RWPE1 (cell line): ENCODE measurements at regions not wholly inside any gene's neighbourhood (a gene's known extent, or its start where the extent isn't known, plus 50 kb on each side); places are given as distances from the start of the nearest gene placed in this dataset.
A peak's percentile ranks its signal among the peaks of the same experiment; 100 is the strongest.

Experiments used
- CTCF ChIA-PET: fragments of 350-600 bp; sonication (Branson Sonifier 250); formaldehyde crosslinking; extraction: SDS; loops from one replicate; lab custom pipeline; 2021; lab: Yijun Ruan, JAX
- POLR2A ChIA-PET: fragments of 400-600 bp; formaldehyde crosslinking; extraction: SDS; loops from one replicate; lab custom pipeline; 2020; ENCODE audit warnings: antibody characterized with exemption; ENCODE audit not compliant: low non-redundant PET; lab: Yijun Ruan, JAX
- DNase-seq: peaks from one replicate; pipeline ENCODE4 v3.0.0; 2012; ENCODE audit warnings: low spot score
- H3K27ac ChIP-seq: fragments of 450-650 bp; 2 replicates; pipeline ENCODE4 v1.5.1; 2017
- TF ChIP-seq, protein P1 (sequence below): fragments of 450-650 bp; conservative IDR thresholded peaks from 2 replicates; pipeline ENCODE4 v1.5.1; 2017; ENCODE audit warnings: low read depth, mild to moderate bottlenecking

- CTCF ChIA-PET, result interaction anchor here (0.6 kb wide), 1 partner anchor 170 kb away, joined by 4 read pairs; no protein-coding TSS in a partner anchor
- TF ChIP-seq, protein P1, sequence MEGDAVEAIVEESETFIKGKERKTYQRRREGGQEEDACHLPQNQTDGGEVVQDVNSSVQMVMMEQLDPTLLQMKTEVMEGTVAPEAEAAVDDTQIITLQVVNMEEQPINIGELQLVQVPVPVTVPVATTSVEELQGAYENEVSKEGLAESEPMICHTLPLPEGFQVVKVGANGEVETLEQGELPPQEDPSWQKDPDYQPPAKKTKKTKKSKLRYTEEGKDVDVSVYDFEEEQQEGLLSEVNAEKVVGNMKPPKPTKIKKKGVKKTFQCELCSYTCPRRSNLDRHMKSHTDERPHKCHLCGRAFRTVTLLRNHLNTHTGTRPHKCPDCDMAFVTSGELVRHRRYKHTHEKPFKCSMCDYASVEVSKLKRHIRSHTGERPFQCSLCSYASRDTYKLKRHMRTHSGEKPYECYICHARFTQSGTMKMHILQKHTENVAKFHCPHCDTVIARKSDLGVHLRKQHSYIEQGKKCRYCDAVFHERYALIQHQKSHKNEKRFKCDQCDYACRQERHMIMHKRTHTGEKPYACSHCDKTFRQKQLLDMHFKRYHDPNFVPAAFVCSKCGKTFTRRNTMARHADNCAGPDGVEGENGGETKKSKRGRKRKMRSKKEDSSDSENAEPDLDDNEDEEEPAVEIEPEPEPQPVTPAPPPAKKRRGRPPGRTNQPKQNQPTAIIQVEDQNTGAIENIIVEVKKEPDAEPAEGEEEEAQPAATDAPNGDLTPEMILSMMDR, result no peak
- POLR2A ChIA-PET, result no interaction called here
- 0 out of 2 replicates have a peak overlapping the region, but pooled peaks have one; percentile 32 for H3K27ac ChIP-seq
- DNase-seq, result no peak
These were observed 112.8 kb upstream of the GJB6 start for GRCh38 chr13:20344836-20345490.

GRCh38 chr13:20342311-20342710 lies 110.2 kb upstream of the GJB6 start:
- CTCF ChIA-PET, result no interaction called here
- no peak for DNase-seq
- peak overlapping the region; percentile 48 for H3K27ac ChIP-seq
- POLR2A ChIA-PET, result no interaction called here
- TF ChIP-seq, protein P1, result no peak

DNA sequence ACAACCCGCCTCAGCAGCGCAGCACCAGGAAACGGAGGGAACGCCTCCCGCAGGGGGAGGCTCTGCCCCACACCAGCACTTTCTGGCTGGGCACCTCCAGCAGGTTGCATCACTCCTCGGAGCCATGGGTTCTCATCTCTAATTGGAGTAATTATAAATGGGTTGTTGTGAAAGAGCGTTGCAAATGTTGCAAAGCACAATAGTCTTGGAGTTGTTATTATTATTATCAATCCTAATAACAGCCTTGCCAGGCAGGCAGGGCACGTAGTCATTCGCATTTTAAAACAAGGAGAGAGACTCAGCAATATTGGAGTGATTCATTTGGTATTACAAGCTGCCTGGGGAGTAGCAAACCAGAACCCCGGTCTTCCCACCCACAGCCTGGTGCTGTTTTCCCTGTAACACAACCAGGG lies 108.6 kb upstream of the GJB6 start:
- peak; percentile 35 for DNase-seq
- TF ChIP-seq, protein P1, result no peak
- H3K27ac ChIP-seq, result peak overlapping the region; percentile 80
- POLR2A ChIA-PET, result no interaction called here
- CTCF ChIA-PET, result interaction anchor here (1.0 kb wide), 1 partner anchor 9 kb away, joined by 3 read pairs; no protein-coding TSS in a partner anchor

- TF ChIP-seq, protein P1, result no peak
- POLR2A ChIA-PET, result no interaction called here
- CTCF ChIA-PET, result interaction anchor here (1.0 kb wide), 1 partner anchor 9 kb away, joined by 3 read pairs; no protein-coding TSS in a partner anchor
- peak overlapping the region; percentile 80 for H3K27ac ChIP-seq
- DNase-seq, result no peak
These were observed 108.1 kb upstream of the GJB6 start for GRCh38 chr13:20340136-20340758.

GRCh38 chr13:20337884-20338551 lies 105.9 kb upstream of the GJB6 start:
- no peak overlapping the region for H3K27ac ChIP-seq
- ChIA-PET POLR2A (no interaction called here), CTCF (no interaction called here)
- TF ChIP-seq, protein P1, result no peak
- no peak for DNase-seq

DNA sequence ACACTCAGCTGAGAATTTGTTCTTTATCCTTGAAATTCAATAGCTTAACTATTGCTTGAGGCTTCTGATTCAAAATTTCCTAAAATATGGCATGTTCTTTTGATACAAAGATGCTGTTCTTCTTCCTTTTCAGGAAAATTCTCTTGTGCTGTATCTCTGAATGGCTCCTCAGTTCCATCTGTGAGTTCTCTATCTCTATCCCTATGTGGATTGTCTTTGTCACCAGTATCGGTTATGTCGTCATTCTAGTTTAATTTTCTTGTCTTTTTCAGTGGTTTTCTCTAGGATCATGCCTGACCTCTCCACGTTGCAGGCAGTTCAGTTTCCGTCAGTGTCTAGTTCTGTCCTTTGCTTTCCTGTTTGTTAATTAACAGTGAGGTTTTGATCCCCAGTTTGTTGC lies 104.6 kb upstream of the GJB6 start:
- TF ChIP-seq, protein P1, result no peak
- ChIA-PET CTCF (no interaction called here), POLR2A (no interaction called here)
- H3K27ac ChIP-seq, result no peak overlapping the region
- no peak for DNase-seq
